ENCODE measurements at regions not wholly inside any gene's neighbourhood (a gene's known extent, or its start where the extent isn't known, plus 50 kb on each side); places are given as distances from the start of the nearest gene placed in this dataset.
"Not testable (repeated sequence)": the region's sequence is repeated elsewhere in the genome, so short reads cannot be mapped to it uniquely, and the experiment has no call there.

- ATAC-seq (no peak), DNase-seq (no peak)
- Mint-ChIP-seq H3K27ac (no peak overlapping the region), H3K36me3 (ENCODE audit: low read depth) (no peaks in the 10 kb centered on the region), H3K9me3 (no peaks in the 10 kb centered on the region), H3K27me3 (peaks cover 51% of the 10 kb centered on the region), H3K4me3 (no peak overlapping the region), H3K4me1 (ENCODE audit: low read depth) (peaks cover 3% of the 10 kb centered on the region)
- POLR2A ChIA-PET, result no interaction called here
- CTCF ChIA-PET, result no interaction called here
- no peak for TF ChIP-seq CTCF (IDR thresholded peaks at IDR 0.05)
- intact Hi-C loops (cut with micrococcal nuclease), result no loop called here
Observed at GRCh38 chr1:157249739-157250138, 111.5 kb upstream of the ETV3 start.

GRCh38 chr1:157249326-157249725, 111.1 kb upstream of the ETV3 start:
- ATAC-seq (peak; percentile 60), DNase-seq (peak; percentile 21)
- Mint-ChIP-seq H3K27ac (no peak overlapping the region), H3K9me3 (no peaks in the 10 kb centered on the region), H3K36me3 (ENCODE audit: low read depth) (no peaks in the 10 kb centered on the region), H3K27me3 (peaks cover 55% of the 10 kb centered on the region), H3K4me1 (ENCODE audit: low read depth) (peaks cover 3% of the 10 kb centered on the region), H3K4me3 (no peak overlapping the region)
- TF ChIP-seq CTCF (IDR thresholded peaks at IDR 0.05), result no peak
- POLR2A ChIA-PET, result no interaction called here
- CTCF ChIA-PET, result no interaction called here
- intact Hi-C loops (cut with micrococcal nuclease), result no loop called here

- POLR2A ChIA-PET, result not testable (repeated sequence)
Observed at GRCh38 chr1:157247764-157248049, 109.5 kb upstream of the ETV3 start.

GRCh38 chr1:157247005-157247763, 109.0 kb upstream of the ETV3 start:
- Mint-ChIP-seq H3K27me3 (peaks cover 49% of the 10 kb centered on the region), H3K9me3 (no peaks in the 10 kb centered on the region), H3K27ac (no peak overlapping the region), H3K36me3 (ENCODE audit: low read depth) (no peaks in the 10 kb centered on the region), H3K4me3 (no peak overlapping the region), H3K4me1 (ENCODE audit: low read depth) (peaks cover 3% of the 10 kb centered on the region)
- POLR2A ChIA-PET, result no interaction called here
- DNase-seq (no peak), ATAC-seq (no peak)
- intact Hi-C loops (cut with micrococcal nuclease), result no loop called here
- CTCF ChIA-PET, result no interaction called here
- TF ChIP-seq CTCF (IDR thresholded peaks at IDR 0.05), result no peak

More at GRCh38 chr1:157247764-157248049, 109.5 kb upstream of the ETV3 start:
- H3K27ac Mint-ChIP-seq; ATAC-seq; H3K4me1 Mint-ChIP-seq (ENCODE audit: low read depth); intact Hi-C loops (cut with micrococcal nuclease); H3K4me3 Mint-ChIP-seq; H3K36me3 Mint-ChIP-seq (ENCODE audit: low read depth); DNase-seq; H3K9me3 Mint-ChIP-seq; CTCF ChIA-PET: not testable (repeated sequence)
- H3K27me3 Mint-ChIP-seq, result peaks cover 52% of the 10 kb centered on the region

GRCh38 chr1:157245823-157246222, 107.6 kb upstream of the ETV3 start:
- TF ChIP-seq CTCF (IDR thresholded peaks at IDR 0.05), result no peak
- ATAC-seq, result no peak
- DNase-seq, result no peak
- no peak overlapping the region for H3K4me3 Mint-ChIP-seq
- intact Hi-C loops (cut with micrococcal nuclease), result no loop called here
- peaks cover 3% of the 10 kb centered on the region for H3K4me1 Mint-ChIP-seq (ENCODE audit: low read depth)
- no peaks in the 10 kb centered on the region for H3K36me3 Mint-ChIP-seq (ENCODE audit: low read depth)
- H3K27ac Mint-ChIP-seq, result no peak overlapping the region
- POLR2A ChIA-PET, result no interaction called here
- CTCF ChIA-PET, result no interaction called here
- no peaks in the 10 kb centered on the region for H3K9me3 Mint-ChIP-seq
- H3K27me3 Mint-ChIP-seq, result peaks cover 41% of the 10 kb centered on the region

GRCh38 chr1:157241185-157241538, 103.0 kb upstream of the ETV3 start:
- no peaks in the 10 kb centered on the region for H3K36me3 Mint-ChIP-seq (ENCODE audit: low read depth)
- ChIA-PET POLR2A (no interaction called here), CTCF (no interaction called here)
- H3K4me1 Mint-ChIP-seq (ENCODE audit: low read depth), result no peaks in the 10 kb centered on the region
- TF ChIP-seq CTCF (IDR thresholded peaks at IDR 0.05), result no peak
- intact Hi-C loops (cut with micrococcal nuclease), result no loop called here
- no peaks in the 10 kb centered on the region for H3K9me3 Mint-ChIP-seq
- ATAC-seq (no peak), DNase-seq (no peak)
- H3K27me3 Mint-ChIP-seq, result peaks cover 15% of the 10 kb centered on the region
- no peak overlapping the region for H3K4me3 Mint-ChIP-seq
- H3K27ac Mint-ChIP-seq, result no peak overlapping the region
